Stimulated activated CD4-positive, alpha-beta T cell treated with anti-CD3 and anti-CD28 coated beads, Interleukin-4, amount 100 ng/mL, for 48 hours (primary cell): ENCODE measurements at regions not wholly inside any gene's neighbourhood (a gene's known extent, or its start where the extent isn't known, plus 50 kb on each side); places are given as distances from the start of the nearest gene placed in this dataset.

Experiments
- DNase-seq, 2 donors: peaks; one replicate each; pipeline ENCODE4 v3.0.0-alpha.2; 2020; ENCODE audit warnings: low read depth in 2 of 2

GRCh38 chr14:85252011-85252410 lies 277.9 kb upstream of the FLRT2 start:
- DNase-seq: no peak

GRCh38 chr14:85254711-85255110 lies 275.2 kb upstream of the FLRT2 start:
- no peak for DNase-seq

GRCh38 chr14:85257287-85257686 lies 272.7 kb upstream of the FLRT2 start:
- no peak for DNase-seq

- no peak for DNase-seq
Measured at GRCh38 chr14:85263916-85264675, 265.8 kb upstream of the FLRT2 start.

- no peak for DNase-seq
Measured at GRCh38 chr14:85273099-85273677, 256.8 kb upstream of the FLRT2 start.

DNA sequence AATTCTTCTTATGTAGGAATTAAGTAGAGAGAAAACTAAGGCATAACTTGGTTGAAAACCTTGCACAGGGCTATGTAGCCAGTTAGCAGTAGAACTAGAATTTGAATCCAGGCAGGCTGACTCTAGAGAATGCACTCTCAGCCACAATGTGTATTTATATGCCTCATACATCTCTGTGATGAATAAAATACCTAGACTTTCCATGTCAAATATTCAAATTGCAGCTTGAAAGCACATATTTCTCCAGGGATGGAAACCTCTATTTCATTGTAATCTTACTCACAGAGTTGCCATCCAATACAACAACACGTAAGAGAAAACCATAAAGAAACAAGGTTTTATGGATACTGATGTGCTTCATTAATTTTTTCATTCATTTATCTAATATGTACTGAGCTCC lies 256.0 kb upstream of the FLRT2 start:
- no peak for DNase-seq

- no peak for DNase-seq
Measured at GRCh38 chr14:85276161-85276978, 253.6 kb upstream of the FLRT2 start.

- no peak for DNase-seq
Measured at GRCh38 chr14:85276979-85277228, 253.0 kb upstream of the FLRT2 start.

- DNase-seq: no peak
Measured at GRCh38 chr14:85279407-85279806, 250.5 kb upstream of the FLRT2 start.

GRCh38 chr14:85280074-85280473 lies 249.9 kb upstream of the FLRT2 start:
- DNase-seq: no peak

DNA sequence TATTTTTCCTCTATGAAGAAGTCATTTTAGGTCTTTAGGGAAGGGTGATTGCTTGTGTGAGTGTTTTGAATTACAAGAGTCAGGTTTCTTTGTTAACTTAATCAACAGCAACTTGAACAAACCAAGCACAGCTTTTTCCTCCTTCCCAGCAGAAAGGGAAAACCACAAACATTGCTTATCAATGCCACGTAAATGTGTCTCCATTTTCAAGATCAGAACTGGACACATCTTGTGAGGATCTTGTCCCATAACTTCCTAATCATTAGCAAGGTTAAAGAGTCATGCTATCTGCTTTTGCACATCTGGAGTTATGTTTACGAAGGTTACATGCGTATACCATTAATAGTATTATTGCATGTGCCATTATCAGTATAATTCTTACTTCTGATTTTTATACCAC lies 248.0 kb upstream of the FLRT2 start:
- DNase-seq: no peak

DNA sequence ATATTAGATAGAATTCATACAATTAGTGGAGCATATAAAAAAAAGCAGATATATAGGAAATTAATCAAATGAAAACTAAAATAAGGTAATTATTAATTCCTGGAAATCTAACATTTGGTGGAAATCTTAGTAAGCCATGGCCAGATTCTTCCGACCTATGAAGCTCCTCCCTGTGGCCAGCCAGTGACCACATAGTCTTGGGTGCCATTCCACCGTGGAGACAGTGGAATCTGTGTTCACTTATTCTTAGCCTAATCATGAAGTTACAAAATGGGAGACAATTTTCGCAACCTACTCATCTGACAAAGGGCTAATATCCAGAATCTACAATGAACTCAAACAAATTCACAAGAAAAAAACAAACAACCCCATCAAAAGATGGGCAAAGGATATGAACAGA lies 241.9 kb upstream of the FLRT2 start:
- no peak for DNase-seq

GRCh38 chr14:85291731-85292130 lies 238.2 kb upstream of the FLRT2 start:
- DNase-seq: no peak

- DNase-seq: no peak
Measured at GRCh38 chr14:85293612-85294234, 236.2 kb upstream of the FLRT2 start.

DNA sequence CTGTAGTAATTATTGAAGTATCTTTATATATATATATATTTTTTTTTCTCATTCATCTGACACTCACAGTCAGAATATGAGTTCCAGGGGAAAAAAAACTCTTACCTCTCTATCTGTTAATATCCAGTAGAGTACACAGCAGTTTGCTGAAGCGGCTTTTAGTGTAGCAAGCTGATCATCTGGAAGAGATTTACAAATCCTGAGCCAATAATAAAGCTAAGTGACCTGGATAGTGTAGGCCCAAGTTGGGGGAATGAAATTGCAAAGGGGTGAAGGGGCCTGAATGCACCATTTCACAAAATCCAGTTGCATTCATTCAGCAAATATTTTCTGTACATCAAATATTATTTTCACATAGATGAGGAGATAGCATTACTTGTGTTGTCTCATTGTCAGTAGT lies 234.6 kb upstream of the FLRT2 start:
- DNase-seq: no peak

DNA sequence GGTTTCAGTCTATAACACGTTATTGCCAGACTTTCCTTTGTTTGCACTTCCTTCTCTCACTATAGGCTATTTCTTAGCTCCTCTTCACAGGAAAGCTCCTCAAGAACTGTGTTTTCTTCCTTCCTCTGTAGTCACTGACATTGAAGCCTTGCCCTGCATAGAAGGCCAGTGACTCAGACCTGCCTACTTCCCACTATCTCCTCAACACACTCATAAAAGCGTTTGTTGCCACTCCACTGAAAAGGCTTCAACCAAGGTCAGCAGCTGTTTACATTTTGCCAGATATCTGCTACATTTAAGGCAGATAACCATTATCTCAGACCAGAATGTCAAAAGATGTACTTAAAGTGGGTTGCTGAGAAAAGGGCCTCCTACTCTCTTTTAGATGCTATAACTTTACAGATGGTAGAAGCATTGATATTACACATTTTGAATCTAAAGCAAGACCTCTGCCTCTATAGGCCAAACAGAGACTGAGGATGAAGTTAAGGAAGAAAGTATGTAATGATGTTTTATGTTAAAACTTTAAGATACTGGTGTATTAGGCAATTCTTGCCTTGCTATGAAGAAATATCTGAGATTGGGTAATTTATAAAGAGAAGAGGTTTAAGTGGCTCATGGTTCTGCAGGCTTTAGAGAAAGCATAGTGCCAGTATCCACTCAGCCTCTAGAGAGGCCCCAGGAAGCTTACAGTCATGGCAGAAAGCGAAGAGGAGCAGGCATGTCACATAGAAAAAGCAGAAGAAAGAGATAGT lies 233.3 kb upstream of the FLRT2 start:
- DNase-seq: no peak

DNA sequence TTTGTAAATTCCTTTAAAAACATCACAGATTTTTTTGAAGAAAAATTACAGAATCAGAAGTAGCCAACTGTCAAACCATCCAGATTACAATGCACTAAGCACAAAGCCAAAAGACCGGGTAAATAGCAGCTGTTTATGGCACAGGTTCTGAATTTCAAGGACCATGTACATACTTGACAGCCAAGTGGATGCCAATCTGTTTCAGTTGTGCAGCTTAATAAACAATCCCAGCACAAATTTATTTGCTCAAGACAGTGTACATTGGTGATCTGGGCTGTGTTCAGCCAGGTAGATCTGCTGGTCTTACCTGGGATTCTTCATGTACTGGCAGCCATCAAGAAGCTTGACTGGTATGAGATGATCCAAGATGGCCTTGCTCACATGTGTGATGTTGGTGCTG lies 229.8 kb upstream of the FLRT2 start:
- DNase-seq: no peak

DNA sequence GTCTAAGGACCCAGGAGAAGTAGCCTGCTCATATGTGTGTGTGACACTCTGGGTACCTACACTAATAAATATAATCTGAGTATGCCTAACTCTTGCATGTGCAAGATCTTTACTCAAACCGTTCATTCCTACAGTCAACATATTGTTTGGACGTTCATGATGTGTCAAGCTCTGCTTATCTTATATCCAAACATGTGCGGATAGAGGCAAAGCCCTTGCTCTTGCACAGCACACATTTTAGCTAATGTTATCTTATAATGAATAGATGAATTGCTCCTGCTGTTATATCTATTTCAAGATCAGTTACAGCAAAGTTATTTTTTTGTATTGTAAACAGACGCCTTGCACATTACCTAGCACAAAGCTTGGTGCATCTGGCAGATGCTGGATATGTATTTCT lies 228.4 kb upstream of the FLRT2 start:
- DNase-seq: no peak

DNA sequence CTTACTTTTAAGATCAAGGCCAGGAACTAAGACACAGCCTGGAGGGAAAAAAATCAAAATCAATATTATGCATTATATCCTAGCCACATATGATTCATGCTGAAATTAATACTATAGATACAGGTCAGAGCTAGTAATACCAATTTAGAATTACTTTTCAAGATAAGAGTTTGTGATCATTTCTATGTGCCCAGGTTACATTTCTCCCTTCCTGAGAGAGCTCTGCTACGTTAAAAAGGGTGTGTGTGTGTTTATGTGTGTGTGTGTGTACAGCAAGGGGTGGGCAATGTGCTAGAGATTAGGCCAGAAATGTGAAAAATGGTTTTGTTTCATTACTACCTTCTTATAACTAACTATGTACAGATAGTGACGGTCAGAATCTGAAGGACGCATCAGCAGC lies 223.9 kb upstream of the FLRT2 start:
- no peak for DNase-seq

- no peak for DNase-seq
Measured at GRCh38 chr14:85308531-85309300, 221.2 kb upstream of the FLRT2 start.
